Upper lobe of left lung (tissue), 6 donors: ENCODE measurements at regions not wholly inside any gene's neighbourhood (a gene's known extent, or its start where the extent isn't known, plus 50 kb on each side); places are given as distances from the start of the nearest gene placed in this dataset.
A peak's percentile ranks its signal among the peaks of the same experiment; 100 is the strongest.

Experiments used
- ATAC-seq, 2 donors: fragments of 200-7000 bp; cut with Tn5 transposase; one replicate each; pipeline ENCODE4 v1.9.1; 2022; ENCODE audit warnings: mild to moderate bottlenecking in 2 of 2, moderate library complexity in 2 of 2; ENCODE audit not compliant: low FRiP score in 2 of 2
- DNase-seq, 2 donors: peaks; one replicate each; pipeline ENCODE4 v3.0.0-alpha.2; 2019 to 2020
- H3K27ac ChIP-seq, 4 donors: fragments of 200-600 bp; sonication (generic); one replicate each; pipeline ENCODE4 v1.5.1; 2016 to 2019
- H3K27me3 ChIP-seq, 4 donors: fragments of 200-600 bp; sonication (generic); one replicate each; pipeline ENCODE4 v1.5.1; 2017 to 2019
- H3K36me3 ChIP-seq, 4 donors: fragments of 200-600 bp; sonication (generic); one replicate each; pipeline ENCODE4 v1.5.1; 2016 to 2019
- H3K4me1 ChIP-seq, 4 donors: fragments of 200-600 bp; sonication (generic); one replicate each; pipeline ENCODE4 v1.5.1; 2018 to 2019
- H3K4me3 ChIP-seq, 4 donors: fragments of 200-600 bp; sonication (generic); one replicate each; pipeline ENCODE4 v1.5.1; 2017 to 2019; ENCODE audit warnings: mild to moderate bottlenecking in 2 of 4, moderate library complexity in 1 of 4
- H3K9me3 ChIP-seq, 4 donors: fragments of 200-600 bp; sonication (generic); one replicate each; pipeline ENCODE4 v1.5.1; 2018 to 2019
- CTCF ChIP-seq, 6 experiments: fragments of 450-650 bp in 4 of 6; fragments of 200-600 bp in 2 of 6; sonication (generic) in 2 of 6; IDR thresholded peaks; one replicate each; pipeline ENCODE4 v1.5.1; 2016 to 2019; ENCODE audit warnings: antibody characterized with exemption in 6 of 6
- EP300 ChIP-seq, 4 donors: sonication (generic); formaldehyde crosslinking; IDR thresholded peaks; one replicate each; pipeline ENCODE4 v1.5.1; 2017; ENCODE audit warnings: antibody characterized with exemption in 4 of 4, control low read depth in 2 of 4
- POLR2A ChIP-seq, 4 donors: fragments of 450-650 bp; IDR thresholded peaks; one replicate each; pipeline ENCODE4 v1.5.1; 2016 to 2017; ENCODE audit warnings: antibody characterized with exemption in 4 of 4, mild to moderate bottlenecking in 2 of 4
- POLR2AphosphoS5 ChIP-seq, 2 donors: sonication (generic); formaldehyde crosslinking; IDR thresholded peaks; one replicate each; pipeline ENCODE4 v1.5.1; 2017; ENCODE audit warnings: antibody characterized with exemption in 2 of 2
- WGBS, 2 donors: methylation state at CpG; one replicate each; pipeline ENCODE4 v1.1.5; 2017 to 2018; 5-methylcytosine and 5-hydroxymethylcytosine counted together
- donor health status: DM: no; HTN: no; CAD: no; lungs with moderate emphysema.
- donor health status: DM: no; HTN: yes; CAD: no; lungs with severe emphysema.

GRCh38 chr4:189787216-189788031, 153.2 kb upstream of the FRG1 start:
- H3K27me3 ChIP-seq: no peaks in the 10 kb centered on the region
- H3K9me3 ChIP-seq: peaks cover 0 to 2% (median 0%) of the 10 kb centered on the region in 4 donors
- WGBS, 2 donors: 77 to 78% methylated on average over 19 of the region's 19 CpGs
- peak in 1 of 2 donors; percentile 38 for ATAC-seq
- DNase-seq: no peak
- H3K27ac ChIP-seq: no peak overlapping the region
- no peak overlapping the region for H3K4me3 ChIP-seq
- no peaks in the 10 kb centered on the region for H3K36me3 ChIP-seq
- no peaks in the 10 kb centered on the region for H3K4me1 ChIP-seq
- no peak for TF ChIP-seq POLR2A (IDR thresholded peaks at IDR 0.05)
- TF ChIP-seq CTCF (IDR thresholded peaks at IDR 0.05): no peak
- TF ChIP-seq POLR2AphosphoS5 (IDR thresholded peaks at IDR 0.05): no peak
- no peak for TF ChIP-seq EP300 (IDR thresholded peaks at IDR 0.05)

DNA sequence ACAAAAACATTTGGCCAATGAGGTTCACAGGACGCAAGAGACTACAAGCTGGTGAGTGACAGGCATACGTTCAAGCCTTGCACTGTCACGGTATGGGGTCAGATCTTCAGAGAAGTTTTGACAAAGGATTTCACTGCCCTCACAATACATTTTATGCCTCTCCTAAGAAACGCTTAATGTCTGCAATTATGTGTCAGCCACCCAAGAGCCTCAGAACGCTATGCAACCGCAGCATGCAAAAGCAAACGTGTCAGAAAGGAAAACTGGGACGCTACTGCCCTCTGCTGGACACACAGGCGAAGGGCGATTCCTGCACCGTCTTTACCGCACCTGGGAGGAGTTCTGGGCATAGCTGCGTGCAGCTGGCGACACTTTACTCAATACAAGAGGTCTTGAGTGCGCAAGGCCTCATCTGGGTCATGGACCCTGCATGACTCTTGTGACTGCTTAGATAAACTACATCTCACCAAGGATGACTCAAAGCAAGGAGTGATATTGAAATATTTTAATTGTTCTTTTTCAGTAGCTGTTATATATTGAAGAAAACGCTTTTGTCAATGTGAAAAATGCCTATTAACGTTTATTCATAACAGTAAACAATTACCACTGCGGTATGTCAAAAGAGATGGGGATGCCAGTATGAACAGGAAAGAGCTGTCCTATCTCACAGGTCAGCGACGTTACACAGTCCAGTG, 147.6 kb upstream of the FRG1 start:
- peak overlapping the region in 1 of 4 donors; percentile 2 for H3K4me3 ChIP-seq
- H3K36me3 ChIP-seq: no peaks in the 10 kb centered on the region
- no peaks in the 10 kb centered on the region for H3K9me3 ChIP-seq
- ATAC-seq (peak; percentile 84 to 91), DNase-seq (peak in 1 of 2 donors; percentile 62)
- H3K27me3 ChIP-seq: no peaks in the 10 kb centered on the region
- TF ChIP-seq EP300 (IDR thresholded peaks at IDR 0.05) (no peak), CTCF (IDR thresholded peaks at IDR 0.05) (peak; percentile 78 to 86 (median 80)), POLR2A (IDR thresholded peaks at IDR 0.05) (no peak), POLR2AphosphoS5 (IDR thresholded peaks at IDR 0.05) (no peak)
- peaks cover 0 to 7% (median 7%) of the 10 kb centered on the region in 4 donors for H3K4me1 ChIP-seq
- 23 to 24% methylated on average over 20 of the region's 20 CpGs for WGBS, 2 donors
- H3K27ac ChIP-seq: no peak overlapping the region

GRCh38 chr4:189800545-189801088, 140.1 kb upstream of the FRG1 start:
- no peak overlapping the region for H3K27ac ChIP-seq
- no peak overlapping the region for H3K4me3 ChIP-seq
- no peaks in the 10 kb centered on the region for H3K36me3 ChIP-seq
- ATAC-seq: no peak
- no peaks in the 10 kb centered on the region for H3K4me1 ChIP-seq
- no peak for TF ChIP-seq POLR2AphosphoS5 (IDR thresholded peaks at IDR 0.05)
- no peak for TF ChIP-seq CTCF (IDR thresholded peaks at IDR 0.05)
- no peak for TF ChIP-seq POLR2A (IDR thresholded peaks at IDR 0.05)
- TF ChIP-seq EP300 (IDR thresholded peaks at IDR 0.05): no peak
- DNase-seq: no peak
- 76 to 84% methylated on average over 5 of the region's 5 CpGs for WGBS, 2 donors
- no peaks in the 10 kb centered on the region for H3K9me3 ChIP-seq
- H3K27me3 ChIP-seq: no peaks in the 10 kb centered on the region

DNA sequence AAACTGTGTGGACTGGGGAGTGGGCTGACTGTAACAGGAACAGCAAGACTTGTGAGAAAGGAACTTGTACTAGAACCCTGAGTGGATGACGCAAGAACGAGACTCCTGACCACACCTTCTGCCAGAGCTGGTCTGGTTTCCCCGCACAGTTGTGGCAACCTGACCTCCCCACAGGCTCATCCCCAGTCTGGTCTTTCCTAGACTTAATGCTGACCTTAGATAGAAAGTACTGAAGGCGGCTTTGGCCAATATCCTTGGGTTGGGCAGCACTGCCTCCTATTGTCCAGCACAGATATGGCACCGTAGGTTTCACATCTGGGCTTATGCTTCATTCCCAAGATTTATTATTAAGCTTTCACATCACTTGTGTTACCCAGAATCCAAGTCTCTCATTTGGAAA, 137.8 kb upstream of the FRG1 start:
- ATAC-seq (no peak), DNase-seq (no peak)
- no peak for TF ChIP-seq POLR2A (IDR thresholded peaks at IDR 0.05)
- TF ChIP-seq EP300 (IDR thresholded peaks at IDR 0.05): no peak
- TF ChIP-seq POLR2AphosphoS5 (IDR thresholded peaks at IDR 0.05): no peak
- no peak for TF ChIP-seq CTCF (IDR thresholded peaks at IDR 0.05)
- Histone ChIP-seq H3K27ac (no peak overlapping the region), H3K4me3 (no peak overlapping the region), H3K4me1 (no peaks in the 10 kb centered on the region), H3K36me3 (no peaks in the 10 kb centered on the region), H3K27me3 (no peaks in the 10 kb centered on the region), H3K9me3 (no peaks in the 10 kb centered on the region)
- WGBS, 2 donors: 69 to 73% methylated on average over 5 of the region's 5 CpGs
